ENCODE measurements at regions not wholly inside any gene's neighbourhood (a gene's known extent, or its start where the extent isn't known, plus 50 kb on each side); places are given as distances from the start of the nearest gene placed in this dataset.

DNA sequence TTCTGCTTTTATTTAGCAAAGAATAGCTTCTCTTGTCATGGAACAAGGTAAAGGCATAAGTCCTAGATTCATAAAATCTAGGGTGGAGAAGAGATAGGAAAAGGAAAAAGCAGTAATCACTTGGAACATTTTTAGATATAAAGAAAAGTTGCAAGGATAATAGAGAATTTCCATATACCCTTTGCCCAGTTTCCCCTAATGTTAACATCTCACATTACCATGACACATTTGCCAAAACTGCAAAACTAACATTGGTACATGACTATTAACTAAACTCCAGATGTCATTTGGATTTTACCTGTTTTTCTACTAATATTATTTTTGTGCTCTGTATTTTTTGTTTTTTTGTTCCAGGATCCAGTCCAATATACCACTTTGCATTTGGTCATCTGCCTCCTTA, 265.1 kb downstream of the ETAA1 start:
- H4K20me1 ChIP-seq (ENCODE audit: insufficient read depth, low read length) = no peaks in the 10 kb centered on the region
- H3K4me3 ChIP-seq (replicated peaks in 1 of 3; ENCODE audit: insufficient read depth in 1 of 3, low read depth in 2 of 3, low read length in 3 of 3) = no peak overlapping the region
- BruUV-seq (replicated peaks) = no TSS peak
- DNase-seq (ENCODE audit: low spot score) (no peak), FAIRE-seq (no peak), ATAC-seq (no peak)
- POLR2A ChIA-PET = no interaction called here
- no peak overlapping the region for H3K4me2 ChIP-seq (ENCODE audit: low read depth, low read length)
- no peak overlapping the region for H2AFZ ChIP-seq (ENCODE audit: low read length)
- no peak for TF ChIP-seq PHF20 (CRISPR knock-in tag; IDR thresholded peaks at IDR 0.05)
- no peak for TF ChIP-seq ZNF17 (CRISPR knock-in tag; IDR thresholded peaks at IDR 0.05)
- CTCF ChIA-PET (ENCODE audit: low intra/inter-chr PET ratio, low total read pairs) = no interaction called here
- intact Hi-C loops (cut with micrococcal nuclease; ENCODE audit: unreplicated experiment) = no loop called here
- no peak overlapping the region for H3K9ac ChIP-seq (ENCODE audit: insufficient read depth, low read depth, low read length)
- no peak overlapping the region for H3K27ac ChIP-seq (ENCODE audit: extremely low read length, insufficient read depth, low read length)
- H3K36me3 ChIP-seq (replicated peaks in 1 of 2; ENCODE audit: control insufficient read depth in 1 of 2, insufficient read depth in 2 of 2, low read length in 2 of 2) = no peaks in the 10 kb centered on the region
- in situ Hi-C loops (cut with HindIII; ENCODE audit: extremely low pct_ligation_motif_present, low pct_unique_long_range_greater_than_20kb) = no loop called here
- H3K27me3 ChIP-seq (ENCODE audit: control insufficient read depth in 1 of 2, insufficient read depth in 2 of 2, low read length in 2 of 2) = no peaks in the 10 kb centered on the region
- H3K4me1 ChIP-seq (ENCODE audit: insufficient read depth, low read length) = no peaks in the 10 kb centered on the region
- H3K79me2 ChIP-seq (ENCODE audit: insufficient read depth, low read length) = no peaks in the 10 kb centered on the region
- H3K9me3 ChIP-seq (ENCODE audit: low read length) = no peaks in the 10 kb centered on the region

- no peaks in the 10 kb centered on the region for H3K4me1 ChIP-seq (ENCODE audit: insufficient read depth, low read length)
- CTCF ChIA-PET (ENCODE audit: low intra/inter-chr PET ratio, low total read pairs) = no interaction called here
- H3K27me3 ChIP-seq (ENCODE audit: control insufficient read depth in 1 of 2, insufficient read depth in 2 of 2, low read length in 2 of 2) = no peaks in the 10 kb centered on the region
- FAIRE-seq (no peak), DNase-seq (ENCODE audit: low spot score) (no peak), ATAC-seq (no peak)
- BruUV-seq (replicated peaks) = no TSS peak
- no peak overlapping the region for H3K4me3 ChIP-seq (replicated peaks in 1 of 3; ENCODE audit: insufficient read depth in 1 of 3, low read depth in 2 of 3, low read length in 3 of 3)
- in situ Hi-C loops (cut with HindIII; ENCODE audit: extremely low pct_ligation_motif_present, low pct_unique_long_range_greater_than_20kb) (no loop called here), intact Hi-C loops (cut with micrococcal nuclease; ENCODE audit: unreplicated experiment) (no loop called here)
- H3K4me2 ChIP-seq (ENCODE audit: low read depth, low read length) = no peak overlapping the region
- H3K27ac ChIP-seq (ENCODE audit: extremely low read length, insufficient read depth, low read length) = no peak overlapping the region
- TF ChIP-seq HNRNPK (IDR thresholded peaks at IDR 0.05; ENCODE audit: low read depth, low read length, poor library complexity, severe bottlenecking) (no peak), NR1H2 (CRISPR knock-in tag; IDR thresholded peaks at IDR 0.05; ENCODE audit: borderline replicate concordance, low read depth) (no peak), CBX2 (IDR thresholded peaks at IDR 0.05; ENCODE audit: low read depth, low read length) (no peak), CBX2 (CRISPR knock-in tag; IDR thresholded peaks at IDR 0.05; ENCODE audit: low read depth) (no peak), JUND (CRISPR knock-in tag; IDR thresholded peaks at IDR 0.05) (no peak), ZNF749 (CRISPR knock-in tag; IDR thresholded peaks at IDR 0.05; ENCODE audit: borderline replicate concordance) (no peak)
- TF ChIP-seq, protein P1, sequence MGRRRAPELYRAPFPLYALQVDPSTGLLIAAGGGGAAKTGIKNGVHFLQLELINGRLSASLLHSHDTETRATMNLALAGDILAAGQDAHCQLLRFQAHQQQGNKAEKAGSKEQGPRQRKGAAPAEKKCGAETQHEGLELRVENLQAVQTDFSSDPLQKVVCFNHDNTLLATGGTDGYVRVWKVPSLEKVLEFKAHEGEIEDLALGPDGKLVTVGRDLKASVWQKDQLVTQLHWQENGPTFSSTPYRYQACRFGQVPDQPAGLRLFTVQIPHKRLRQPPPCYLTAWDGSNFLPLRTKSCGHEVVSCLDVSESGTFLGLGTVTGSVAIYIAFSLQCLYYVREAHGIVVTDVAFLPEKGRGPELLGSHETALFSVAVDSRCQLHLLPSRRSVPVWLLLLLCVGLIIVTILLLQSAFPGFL (CRISPR knock-in tag; IDR thresholded peaks at IDR 0.05) = no peak
- no peaks in the 10 kb centered on the region for H4K20me1 ChIP-seq (ENCODE audit: insufficient read depth, low read length)
- WGBS (ENCODE audit: low lambda C conversion rate) = 0% methylated on average over 2 of the region's 2 CpGs
- POLR2A ChIA-PET = no interaction called here
- no peaks in the 10 kb centered on the region for H3K9me3 ChIP-seq (ENCODE audit: low read length)
- H3K36me3 ChIP-seq (replicated peaks in 1 of 2; ENCODE audit: control insufficient read depth in 1 of 2, insufficient read depth in 2 of 2, low read length in 2 of 2) = no peaks in the 10 kb centered on the region
- no peaks in the 10 kb centered on the region for H3K79me2 ChIP-seq (ENCODE audit: insufficient read depth, low read length)
- H3K9ac ChIP-seq (ENCODE audit: insufficient read depth, low read depth, low read length) = no peak overlapping the region
- H2AFZ ChIP-seq (ENCODE audit: low read length) = no peak overlapping the region
These were observed 266.6 kb downstream of the ETAA1 start for GRCh38 chr2:67663776-67664175.
